Breast epithelium (tissue), 3 donors: ENCODE measurements at regions not wholly inside any gene's neighbourhood (a gene's known extent, or its start where the extent isn't known, plus 50 kb on each side); places are given as distances from the start of the nearest gene placed in this dataset.

Experiments used
- CTCF ChIP-seq, 3 donors: fragments of 450-650 bp; IDR thresholded peaks; one replicate each; pipeline ENCODE4 v1.5.1; 2016 to 2017; ENCODE audit warnings: antibody characterized with exemption in 3 of 3, mild to moderate bottlenecking in 3 of 3, moderate library complexity in 3 of 3
- POLR2A ChIP-seq: fragments of 450-650 bp; IDR thresholded peaks from one replicate; pipeline ENCODE4 v1.6.1; 2016; ENCODE audit warnings: antibody characterized with exemption, mild to moderate bottlenecking, moderate library complexity
- POLR2AphosphoS5 ChIP-seq, 3 donors: sonication (generic); formaldehyde crosslinking; IDR thresholded peaks; one replicate each; pipeline ENCODE4 v1.6.1; 2017; ENCODE audit warnings: antibody characterized with exemption in 3 of 3

DNA sequence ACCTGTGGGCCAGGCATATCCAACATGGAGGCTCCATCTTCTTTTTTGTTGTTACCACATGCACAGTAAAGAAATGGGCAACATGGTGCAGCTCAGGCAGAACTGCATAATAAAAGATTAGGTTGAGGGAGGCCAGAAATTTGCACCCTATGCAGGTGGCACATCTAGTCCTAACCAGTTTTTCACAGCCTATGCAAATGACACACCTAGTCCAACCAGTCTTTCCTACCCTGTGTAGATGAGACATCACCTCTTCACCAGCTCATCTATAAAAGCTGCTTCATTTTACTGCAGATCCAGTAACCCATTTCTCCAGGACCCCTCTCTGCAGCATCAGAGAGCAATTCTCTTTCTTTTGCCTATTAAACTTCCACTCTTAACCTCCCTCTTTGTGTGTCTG, 411.0 kb upstream of the PCDH15 start:
- TF ChIP-seq CTCF (IDR thresholded peaks at IDR 0.05) (no peak), POLR2AphosphoS5 (IDR thresholded peaks at IDR 0.05) (no peak), POLR2A (no peak)
